NB4 (cell line): ENCODE measurements at regions not wholly inside any gene's neighbourhood (a gene's known extent, or its start where the extent isn't known, plus 50 kb on each side); places are given as distances from the start of the nearest gene placed in this dataset.

ENCODE experiments used
- CTCF ChIP-seq: IDR thresholded peaks from one replicate; pipeline ENCODE4 v1.5.1; 2012; ENCODE audit warnings: low read depth, low read length
- MYC ChIP-seq: IDR thresholded peaks from 2 replicates; pipeline ENCODE4 v1.6.1; 2011; ENCODE audit warnings: low read depth, low read length
- POLR2A ChIP-seq: IDR thresholded peaks from 2 replicates; pipeline ENCODE4 v1.6.1; 2011; ENCODE audit warnings: mild to moderate bottlenecking; ENCODE audit not compliant: insufficient read length; ENCODE audit errors: extremely low read depth

GRCh38 chr10:55368467-55368866, 567.4 kb upstream of the PCDH15 start:
- TF ChIP-seq CTCF (no peak), POLR2A (no peak), MYC (no peak)
